AML-193 (cell line): ENCODE measurements at regions not wholly inside any gene's neighbourhood (a gene's known extent, or its start where the extent isn't known, plus 50 kb on each side); places are given as distances from the start of the nearest gene placed in this dataset.
"Not testable (repeated sequence)": the region's sequence is repeated elsewhere in the genome, so short reads cannot be mapped to it uniquely, and the experiment has no call there.

Experiments used
- DNase-seq, 2 experiments: peaks; one replicate each; lab custom pipeline; 2025; lab: John Stamatoyannopoulos, UW

- no peak for DNase-seq
Observed at GRCh38 chr9:30010691-30011090, 2373.8 kb upstream of the ACO1 start.

- no peak for DNase-seq
Observed at GRCh38 chr9:30012622-30013021, 2371.8 kb upstream of the ACO1 start.

- DNase-seq: no peak
Observed at GRCh38 chr9:30015073-30015472, 2369.4 kb upstream of the ACO1 start.

- DNase-seq: no peak
Observed at GRCh38 chr9:30020161-30020560, 2364.3 kb upstream of the ACO1 start.

GRCh38 chr9:30035761-30036160, 2348.7 kb upstream of the ACO1 start:
- DNase-seq: no peak

- DNase-seq: no peak
Observed at GRCh38 chr9:30036558-30036957, 2347.9 kb upstream of the ACO1 start.

- DNase-seq: no peak
Observed at GRCh38 chr9:30039712-30040111, 2344.7 kb upstream of the ACO1 start.

- no peak for DNase-seq
Observed at GRCh38 chr9:30048396-30048795, 2336.0 kb upstream of the ACO1 start.

- DNase-seq: no peak
Observed at GRCh38 chr9:30058463-30058862, 2326.0 kb upstream of the ACO1 start.

GRCh38 chr9:30060976-30061375, 2323.5 kb upstream of the ACO1 start:
- DNase-seq: no peak

- DNase-seq: no peak
Observed at GRCh38 chr9:30065888-30066287, 2318.6 kb upstream of the ACO1 start.

- DNase-seq: not testable (repeated sequence)
Observed at GRCh38 chr9:30069236-30069635, 2315.2 kb upstream of the ACO1 start.

GRCh38 chr9:30075022-30075421, 2309.4 kb upstream of the ACO1 start:
- no peak for DNase-seq

GRCh38 chr9:30075451-30076199, 2308.8 kb upstream of the ACO1 start:
- no peak for DNase-seq

- DNase-seq: no peak
Observed at GRCh38 chr9:30078195-30078594, 2306.2 kb upstream of the ACO1 start.

GRCh38 chr9:30089428-30089827, 2295.0 kb upstream of the ACO1 start:
- no peak for DNase-seq

- DNase-seq: no peak
Observed at GRCh38 chr9:30103647-30104394, 2280.6 kb upstream of the ACO1 start.

GRCh38 chr9:30107134-30107533, 2277.3 kb upstream of the ACO1 start:
- not testable (repeated sequence) for DNase-seq

GRCh38 chr9:30116673-30117217, 2267.7 kb upstream of the ACO1 start:
- no peak for DNase-seq

- no peak for DNase-seq
Observed at GRCh38 chr9:30120666-30121065, 2263.8 kb upstream of the ACO1 start.

- no peak for DNase-seq
Observed at GRCh38 chr9:30121611-30122010, 2262.8 kb upstream of the ACO1 start.

- DNase-seq: no peak
Observed at GRCh38 chr9:30125881-30126280, 2258.6 kb upstream of the ACO1 start.

- DNase-seq: no peak
Observed at GRCh38 chr9:30127371-30127770, 2257.1 kb upstream of the ACO1 start.
